HG03521 (cell line): ENCODE measurements at regions not wholly inside any gene's neighbourhood (a gene's known extent, or its start where the extent isn't known, plus 50 kb on each side); places are given as distances from the start of the nearest gene placed in this dataset.
"Not testable (repeated sequence)": the region's sequence is repeated elsewhere in the genome, so short reads cannot be mapped to it uniquely, and the experiment has no call there.

Experiments
- ATAC-seq: cut with Tn5 transposase; IDR thresholded peaks from one replicate; pipeline ENCODE4 v1.9.1; 2021; ENCODE audit warnings: mild to moderate bottlenecking, moderate library complexity; ENCODE audit not compliant: unreplicated experiment

GRCh38 chr3:159672728-159673688 is 315.6 kb upstream of the IL12A start:
- peak; percentile 50 for ATAC-seq

GRCh38 chr3:159674583-159674982 is 314.1 kb upstream of the IL12A start:
- ATAC-seq, result no peak

- no peak for ATAC-seq
These were observed 313.4 kb upstream of the IL12A start for GRCh38 chr3:159675285-159675684.

- no peak for ATAC-seq
These were observed 308.7 kb upstream of the IL12A start for GRCh38 chr3:159679900-159680299.

- not testable (repeated sequence) for ATAC-seq
These were observed 306.9 kb upstream of the IL12A start for GRCh38 chr3:159681717-159682116.

- no peak for ATAC-seq
These were observed 302.8 kb upstream of the IL12A start for GRCh38 chr3:159685801-159686200.

GRCh38 chr3:159693226-159693625 is 295.4 kb upstream of the IL12A start:
- no peak for ATAC-seq

GRCh38 chr3:159711560-159712333 is 276.9 kb upstream of the IL12A start:
- no peak for ATAC-seq

GRCh38 chr3:159721324-159721723 is 267.3 kb upstream of the IL12A start:
- ATAC-seq, result no peak

- ATAC-seq, result no peak
These were observed 265.3 kb upstream of the IL12A start for GRCh38 chr3:159723295-159723694.

- ATAC-seq, result no peak
These were observed 264.0 kb upstream of the IL12A start for GRCh38 chr3:159724627-159725026.

GRCh38 chr3:159726231-159726964 is 262.2 kb upstream of the IL12A start:
- ATAC-seq, result no peak

GRCh38 chr3:159727506-159727905 is 261.1 kb upstream of the IL12A start:
- ATAC-seq, result no peak

GRCh38 chr3:159731254-159731653 is 257.4 kb upstream of the IL12A start:
- ATAC-seq, result no peak

- ATAC-seq, result no peak
These were observed 256.2 kb upstream of the IL12A start for GRCh38 chr3:159732172-159733111.

GRCh38 chr3:159733194-159733860 is 255.3 kb upstream of the IL12A start:
- ATAC-seq, result no peak

GRCh38 chr3:159734681-159735080 is 254.0 kb upstream of the IL12A start:
- no peak for ATAC-seq

GRCh38 chr3:159739166-159739565 is 249.5 kb upstream of the IL12A start:
- no peak for ATAC-seq

- no peak for ATAC-seq
These were observed 248.7 kb upstream of the IL12A start for GRCh38 chr3:159739969-159740368.

GRCh38 chr3:159741281-159741680 is 247.4 kb upstream of the IL12A start:
- no peak for ATAC-seq
